Astrocyte (in vitro differentiated cells and primary cell): ENCODE measurements at regions not wholly inside any gene's neighbourhood (a gene's known extent, or its start where the extent isn't known, plus 50 kb on each side); places are given as distances from the start of the nearest gene placed in this dataset.

Source experiments
- DNase-seq: peaks from one replicate; pipeline ENCODE4 v3.0.0-alpha.2; 2010; ENCODE audit warnings: low read depth
- FAIRE-seq: peaks from 2 replicates; lab custom pipeline; 2011; peaks lifted over from hg19 to GRCh38; lab: Jason Lieb, UNC
- H2AFZ ChIP-seq: 2 replicates; pipeline ENCODE4 v1.6.0; 2012; ENCODE audit warnings: low read depth, low read length, inconsistent platforms
- H3K27ac ChIP-seq: 2 replicates; pipeline ENCODE4 v1.5.1; 2011; ENCODE audit warnings: low read depth, low read length, inconsistent platforms
- H3K27me3 ChIP-seq: 2 replicates; pipeline ENCODE4 v1.6.0; 2011; ENCODE audit warnings: low read length, inconsistent platforms; ENCODE audit not compliant: insufficient read depth
- H3K36me3 ChIP-seq: 2 replicates; pipeline ENCODE4 v1.5.1; 2011; ENCODE audit warnings: low read length, inconsistent platforms; ENCODE audit not compliant: insufficient read depth
- H3K4me1 ChIP-seq: 2 replicates; pipeline ENCODE4 v1.5.1; 2011; ENCODE audit warnings: low read length, inconsistent platforms; ENCODE audit not compliant: insufficient read depth
- H3K4me2 ChIP-seq: 2 replicates; pipeline ENCODE4 v1.6.0; 2012; ENCODE audit warnings: low read length, inconsistent platforms
- H3K4me3 ChIP-seq: 2 replicates; pipeline ENCODE4 v1.5.1; 2011; ENCODE audit warnings: low read depth, mild to moderate bottlenecking, low read length, inconsistent platforms; ENCODE audit not compliant: insufficient read depth
- H3K79me2 ChIP-seq: 2 replicates; pipeline ENCODE4 v1.6.0; 2012; ENCODE audit warnings: mild to moderate bottlenecking, low read length, inconsistent platforms; ENCODE audit not compliant: insufficient read depth
- H3K9ac ChIP-seq: 2 replicates; pipeline ENCODE4 v1.6.0; 2012; ENCODE audit warnings: mild to moderate bottlenecking, low read length, inconsistent platforms
- H3K9me3 ChIP-seq: 2 replicates; pipeline ENCODE4 v1.5.1; 2012; ENCODE audit warnings: low read depth, mild to moderate bottlenecking, low read length, inconsistent platforms; ENCODE audit not compliant: insufficient read depth
- H4K20me1 ChIP-seq: 2 replicates; pipeline ENCODE4 v1.6.0; 2012; ENCODE audit warnings: low read length, inconsistent platforms; ENCODE audit not compliant: insufficient read depth
- H3K27ac Mint-ChIP-seq: one replicate; pipeline ENCODE4 v1.8.0; 2021; ENCODE audit warnings: mild to moderate bottlenecking, mixed read lengths; ENCODE audit not compliant: unreplicated experiment
- H3K27me3 Mint-ChIP-seq: one replicate; pipeline ENCODE4 v1.8.0; 2021; ENCODE audit warnings: low read depth, mixed read lengths; ENCODE audit not compliant: unreplicated experiment
- H3K36me3 Mint-ChIP-seq: one replicate; pipeline ENCODE4 v1.8.0; 2021; ENCODE audit warnings: low read depth, mixed read lengths; ENCODE audit not compliant: unreplicated experiment
- H3K4me1 Mint-ChIP-seq: one replicate; pipeline ENCODE4 v1.8.0; 2021; ENCODE audit warnings: low read depth, mixed read lengths; ENCODE audit not compliant: unreplicated experiment
- H3K4me3 Mint-ChIP-seq: one replicate; pipeline ENCODE4 v1.8.0; 2021; ENCODE audit warnings: mild to moderate bottlenecking, moderate library complexity, mixed read lengths; ENCODE audit not compliant: unreplicated experiment
- H3K9me3 Mint-ChIP-seq: one replicate; pipeline ENCODE4 v1.8.0; 2021; ENCODE audit warnings: mild to moderate bottlenecking, mixed read lengths; ENCODE audit not compliant: unreplicated experiment
- CTCF ChIP-seq: IDR thresholded peaks from 2 replicates; pipeline ENCODE4 v1.5.1; 2011; ENCODE audit warnings: low read depth, mild to moderate bottlenecking, inconsistent platforms, low read length, moderate library complexity; ENCODE audit not compliant: insufficient read depth
- EZH2 ChIP-seq: IDR thresholded peaks from 2 replicates; pipeline ENCODE4 v1.6.1; 2012; ENCODE audit warnings: mild to moderate bottlenecking, low read length, inconsistent platforms; ENCODE audit not compliant: insufficient read depth

- Histone ChIP-seq H3K4me2 (no peak overlapping the region), H3K36me3 (no peaks in the 10 kb centered on the region), H3K27me3 (no peaks in the 10 kb centered on the region), H4K20me1 (no peaks in the 10 kb centered on the region), H3K4me3 (no peak overlapping the region), H3K9me3 (peaks cover 7% of the 10 kb centered on the region), H2AFZ (no peak overlapping the region), H3K9ac (no peak overlapping the region), H3K27ac (no peak overlapping the region), H3K79me2 (no peaks in the 10 kb centered on the region), H3K4me1 (peaks cover 11% of the 10 kb centered on the region)
- Mint-ChIP-seq H3K4me1 (peaks cover 16% of the 10 kb centered on the region), H3K9me3 (peaks cover 9% of the 10 kb centered on the region), H3K36me3 (no peaks in the 10 kb centered on the region), H3K27me3 (peaks cover 3% of the 10 kb centered on the region), H3K4me3 (no peak overlapping the region), H3K27ac (no peak overlapping the region)
- no peak for DNase-seq
- TF ChIP-seq CTCF, result no peak
- TF ChIP-seq EZH2, result no peak
- FAIRE-seq, result no peak
Observed at GRCh38 chr6:150299873-150300485, 68.8 kb upstream of the IYD start.

GRCh38 chr6:150301846-150302519, 66.8 kb upstream of the IYD start:
- H3K4me3 ChIP-seq, result no peak overlapping the region
- H3K9ac ChIP-seq, result no peak overlapping the region
- Mint-ChIP-seq H3K4me3 (no peak overlapping the region), H3K27ac (peak overlapping the region; percentile 83), H3K27me3 (peaks cover 3% of the 10 kb centered on the region), H3K36me3 (no peaks in the 10 kb centered on the region), H3K9me3 (peaks cover 9% of the 10 kb centered on the region), H3K4me1 (peaks cover 16% of the 10 kb centered on the region)
- peaks cover 5% of the 10 kb centered on the region for H3K9me3 ChIP-seq
- no peaks in the 10 kb centered on the region for H4K20me1 ChIP-seq
- no peaks in the 10 kb centered on the region for H3K79me2 ChIP-seq
- H2AFZ ChIP-seq, result no peak overlapping the region
- no peaks in the 10 kb centered on the region for H3K36me3 ChIP-seq
- TF ChIP-seq CTCF, result no peak
- no peaks in the 10 kb centered on the region for H3K27me3 ChIP-seq
- H3K4me2 ChIP-seq, result peak overlapping the region; percentile 33
- FAIRE-seq, result peak; percentile 39
- no peak overlapping the region for H3K27ac ChIP-seq
- DNase-seq, result peak; percentile 82
- H3K4me1 ChIP-seq, result peaks cover 11% of the 10 kb centered on the region
